ENCODE measurements at regions not wholly inside any gene's neighbourhood (a gene's known extent, or its start where the extent isn't known, plus 50 kb on each side); places are given as distances from the start of the nearest gene placed in this dataset.

- 91 to 96% (median 94%) methylated on average over 1 of the region's 1 CpG for WGBS, 3 donors
These were observed 458.4 kb downstream of the CD83 start for GRCh38 chr6:14575961-14576360.

GRCh38 chr6:14578994-14579393, 461.4 kb downstream of the CD83 start:
- no peak for TF ChIP-seq EP300 (IDR thresholded peaks at IDR 0.05)
- no peak for TF ChIP-seq POLR2A (IDR thresholded peaks at IDR 0.05)
- TF ChIP-seq CTCF (IDR thresholded peaks at IDR 0.05) = no peak
- DNase-seq = no peak
- no peak overlapping the region for H3K4me3 ChIP-seq
- WGBS, 3 donors = 40 to 55% (median 45%) methylated on average over 3 of the region's 3 CpGs
- intact Hi-C loops (cut with DNase I) = no loop called here
- H3K27ac ChIP-seq = no peak overlapping the region
- H3K27me3 ChIP-seq = no peaks in the 10 kb centered on the region
- no peaks in the 10 kb centered on the region for H3K36me3 ChIP-seq
- H3K4me1 ChIP-seq (ENCODE audit: insufficient read depth) = no peaks in the 10 kb centered on the region
- no peaks in the 10 kb centered on the region for H3K9me3 ChIP-seq

More at GRCh38 chr6:14575961-14576360, 458.4 kb downstream of the CD83 start:
- Histone ChIP-seq H3K36me3 (no peaks in the 10 kb centered on the region), H3K4me1 (ENCODE audit: insufficient read depth) (no peaks in the 10 kb centered on the region), H3K27ac (no peak overlapping the region), H3K9me3 (no peaks in the 10 kb centered on the region), H3K27me3 (no peaks in the 10 kb centered on the region), H3K4me3 (no peak overlapping the region)
- intact Hi-C loops (cut with DNase I) = no loop called here
- TF ChIP-seq POLR2A (IDR thresholded peaks at IDR 0.05) = no peak
- TF ChIP-seq CTCF (IDR thresholded peaks at IDR 0.05) = no peak
- no peak for TF ChIP-seq EP300 (IDR thresholded peaks at IDR 0.05)
- DNase-seq = no peak

GRCh38 chr6:14582749-14583148, 465.2 kb downstream of the CD83 start:
- WGBS, 3 donors = 90 to 100% (median 97%) methylated on average over 1 of the region's 1 CpG
- intact Hi-C loops (cut with DNase I) = no loop called here
- H3K9me3 ChIP-seq = no peaks in the 10 kb centered on the region
- H3K27ac ChIP-seq = no peak overlapping the region
- H3K4me1 ChIP-seq (ENCODE audit: insufficient read depth) = no peaks in the 10 kb centered on the region
- H3K4me3 ChIP-seq = no peak overlapping the region
- H3K36me3 ChIP-seq = no peaks in the 10 kb centered on the region
- no peak for DNase-seq
- no peaks in the 10 kb centered on the region for H3K27me3 ChIP-seq
- TF ChIP-seq POLR2A (IDR thresholded peaks at IDR 0.05) = no peak
- TF ChIP-seq EP300 (IDR thresholded peaks at IDR 0.05) = no peak
- TF ChIP-seq CTCF (IDR thresholded peaks at IDR 0.05) = no peak

GRCh38 chr6:14583826-14584225, 466.3 kb downstream of the CD83 start:
- no peak overlapping the region for H3K27ac ChIP-seq
- TF ChIP-seq POLR2A (IDR thresholded peaks at IDR 0.05) = no peak
- TF ChIP-seq CTCF (IDR thresholded peaks at IDR 0.05) = no peak
- no peak for TF ChIP-seq EP300 (IDR thresholded peaks at IDR 0.05)
- no peaks in the 10 kb centered on the region for H3K27me3 ChIP-seq
- H3K4me1 ChIP-seq (ENCODE audit: insufficient read depth) = no peaks in the 10 kb centered on the region
- H3K4me3 ChIP-seq = no peak overlapping the region
- DNase-seq = no peak
- H3K9me3 ChIP-seq = no peaks in the 10 kb centered on the region
- intact Hi-C loops (cut with DNase I) = no loop called here
- H3K36me3 ChIP-seq = no peaks in the 10 kb centered on the region
- WGBS, 3 donors = 70 to 84% (median 70%) methylated on average over 9 of the region's 9 CpGs

- H3K27ac ChIP-seq = no peak overlapping the region
- H3K9me3 ChIP-seq = no peaks in the 10 kb centered on the region
- intact Hi-C loops (cut with DNase I) = no loop called here
- no peaks in the 10 kb centered on the region for H3K36me3 ChIP-seq
- no peaks in the 10 kb centered on the region for H3K4me1 ChIP-seq (ENCODE audit: insufficient read depth)
- no peak overlapping the region for H3K4me3 ChIP-seq
- no peak for TF ChIP-seq CTCF (IDR thresholded peaks at IDR 0.05)
- no peak for TF ChIP-seq POLR2A (IDR thresholded peaks at IDR 0.05)
- no peak for TF ChIP-seq EP300 (IDR thresholded peaks at IDR 0.05)
- 26 to 57% (median 33%) methylated on average over 5 of the region's 5 CpGs for WGBS, 3 donors
- H3K27me3 ChIP-seq = no peaks in the 10 kb centered on the region
- no peak for DNase-seq
These were observed 466.9 kb downstream of the CD83 start for GRCh38 chr6:14584450-14584849.
